Activated CD8-positive, alpha-beta T cell treated with anti-CD3 and anti-CD28 coated beads, Interleukin-2, amount 10 ng/mL, durations not matched to agents 7 days and 5 days (primary cell): ENCODE measurements at regions not wholly inside any gene's neighbourhood (a gene's known extent, or its start where the extent isn't known, plus 50 kb on each side); places are given as distances from the start of the nearest gene placed in this dataset.

Source experiments
- ATAC-seq: fragments of 150-1000 bp; cut with Tn5 transposase; one replicate; pipeline ENCODE4 v1.10.0; 2021; ENCODE audit warnings: moderate library complexity
- CTCF ChIA-PET: fragments of 350-600 bp; sonication (Branson Sonifier 250); formaldehyde crosslinking; loops from one replicate; lab custom pipeline; 2021; ENCODE audit warnings: antibody characterized with exemption; lab: Charles Lee
- POLR2A ChIA-PET: fragments of 350-600 bp; sonication (Branson Sonifier 250); formaldehyde crosslinking; loops from one replicate; lab custom pipeline; 2021; ENCODE audit warnings: antibody characterized with exemption; lab: Charles Lee
- DNase-seq: peaks from one replicate; pipeline ENCODE4 v3.0.0-alpha.2; 2020
- H3K27ac Mint-ChIP-seq: one replicate; pipeline ENCODE4 v1.8.0; 2021; ENCODE audit warnings: mild to moderate bottlenecking, mixed read lengths
- H3K27me3 Mint-ChIP-seq: one replicate; pipeline ENCODE4 v1.8.0; 2021; ENCODE audit warnings: low read depth, mixed read lengths
- H3K36me3 Mint-ChIP-seq: one replicate; pipeline ENCODE4 v1.8.0; 2021; ENCODE audit warnings: low read depth, mixed read lengths
- H3K4me1 Mint-ChIP-seq: one replicate; pipeline ENCODE4 v1.8.0; 2021; ENCODE audit warnings: low read depth, mixed read lengths
- H3K4me3 Mint-ChIP-seq: one replicate; pipeline ENCODE4 v1.8.0; 2021; ENCODE audit warnings: mild to moderate bottlenecking, mixed read lengths
- H3K9me3 Mint-ChIP-seq: one replicate; pipeline ENCODE4 v1.8.0; 2022; ENCODE audit warnings: mixed read lengths; ENCODE audit not compliant: insufficient read depth

- H3K4me3 Mint-ChIP-seq: no peak overlapping the region
- H3K27me3 Mint-ChIP-seq: no peaks in the 10 kb centered on the region
- no peaks in the 10 kb centered on the region for H3K4me1 Mint-ChIP-seq
- ATAC-seq (no peak), DNase-seq (no peak)
- H3K27ac Mint-ChIP-seq: no peak overlapping the region
- no peaks in the 10 kb centered on the region for H3K9me3 Mint-ChIP-seq
- POLR2A ChIA-PET: no interaction called here
- no peaks in the 10 kb centered on the region for H3K36me3 Mint-ChIP-seq
- CTCF ChIA-PET: no interaction called here
These were observed 262.0 kb upstream of the JAG1 start for GRCh38 chr20:10935658-10936402.

- ATAC-seq (no peak), DNase-seq (no peak)
- H3K9me3 Mint-ChIP-seq: no peaks in the 10 kb centered on the region
- POLR2A ChIA-PET: no interaction called here
- CTCF ChIA-PET: no interaction called here
- no peaks in the 10 kb centered on the region for H3K36me3 Mint-ChIP-seq
- no peak overlapping the region for H3K27ac Mint-ChIP-seq
- no peaks in the 10 kb centered on the region for H3K4me1 Mint-ChIP-seq
- H3K4me3 Mint-ChIP-seq: no peak overlapping the region
- H3K27me3 Mint-ChIP-seq: no peaks in the 10 kb centered on the region
These were observed 263.0 kb upstream of the JAG1 start for GRCh38 chr20:10936786-10937185.

- Mint-ChIP-seq H3K9me3 (no peaks in the 10 kb centered on the region), H3K4me1 (no peaks in the 10 kb centered on the region), H3K27ac (no peak overlapping the region), H3K4me3 (no peak overlapping the region), H3K27me3 (no peaks in the 10 kb centered on the region), H3K36me3 (no peaks in the 10 kb centered on the region)
- CTCF ChIA-PET: no interaction called here
- no peak for DNase-seq
- POLR2A ChIA-PET: no interaction called here
- no peak for ATAC-seq
These were observed 265.6 kb upstream of the JAG1 start for GRCh38 chr20:10939331-10939941.

GRCh38 chr20:10940941-10941340 is 267.1 kb upstream of the JAG1 start:
- Mint-ChIP-seq H3K36me3 (no peaks in the 10 kb centered on the region), H3K4me1 (no peaks in the 10 kb centered on the region), H3K9me3 (no peaks in the 10 kb centered on the region), H3K27ac (no peak overlapping the region), H3K27me3 (no peaks in the 10 kb centered on the region), H3K4me3 (no peak overlapping the region)
- DNase-seq (no peak), ATAC-seq (no peak)
- POLR2A ChIA-PET: no interaction called here
- CTCF ChIA-PET: no interaction called here

- ATAC-seq (no peak), DNase-seq (no peak)
- H3K4me3 Mint-ChIP-seq: no peak overlapping the region
- no peaks in the 10 kb centered on the region for H3K36me3 Mint-ChIP-seq
- no peaks in the 10 kb centered on the region for H3K9me3 Mint-ChIP-seq
- no peaks in the 10 kb centered on the region for H3K27me3 Mint-ChIP-seq
- no peaks in the 10 kb centered on the region for H3K4me1 Mint-ChIP-seq
- ChIA-PET CTCF (no interaction called here), POLR2A (no interaction called here)
- no peak overlapping the region for H3K27ac Mint-ChIP-seq
These were observed 270.0 kb upstream of the JAG1 start for GRCh38 chr20:10943686-10944265.

- POLR2A ChIA-PET: no interaction called here
- Mint-ChIP-seq H3K4me3 (no peak overlapping the region), H3K4me1 (no peaks in the 10 kb centered on the region), H3K27me3 (no peaks in the 10 kb centered on the region), H3K9me3 (no peaks in the 10 kb centered on the region), H3K36me3 (no peaks in the 10 kb centered on the region), H3K27ac (no peak overlapping the region)
- ATAC-seq (no peak), DNase-seq (no peak)
- CTCF ChIA-PET: no interaction called here
These were observed 272.5 kb upstream of the JAG1 start for GRCh38 chr20:10946124-10946880.

GRCh38 chr20:10947726-10948125 is 273.9 kb upstream of the JAG1 start:
- Mint-ChIP-seq H3K4me3 (no peak overlapping the region), H3K9me3 (no peaks in the 10 kb centered on the region), H3K36me3 (no peaks in the 10 kb centered on the region), H3K27ac (no peak overlapping the region), H3K4me1 (no peaks in the 10 kb centered on the region), H3K27me3 (no peaks in the 10 kb centered on the region)
- ATAC-seq (no peak), DNase-seq (no peak)
- CTCF ChIA-PET: no interaction called here
- POLR2A ChIA-PET: no interaction called here

- no peak overlapping the region for H3K4me3 Mint-ChIP-seq
- ChIA-PET POLR2A (no interaction called here), CTCF (no interaction called here)
- H3K27me3 Mint-ChIP-seq: no peaks in the 10 kb centered on the region
- no peaks in the 10 kb centered on the region for H3K4me1 Mint-ChIP-seq
- no peak for ATAC-seq
- no peak overlapping the region for H3K27ac Mint-ChIP-seq
- no peaks in the 10 kb centered on the region for H3K36me3 Mint-ChIP-seq
- H3K9me3 Mint-ChIP-seq: no peaks in the 10 kb centered on the region
- no peak for DNase-seq
These were observed 276.4 kb upstream of the JAG1 start for GRCh38 chr20:10949930-10950783.

GRCh38 chr20:10951216-10951615 is 277.4 kb upstream of the JAG1 start:
- POLR2A ChIA-PET: no interaction called here
- CTCF ChIA-PET: no interaction called here

GRCh38 chr20:10951904-10952303 is 278.1 kb upstream of the JAG1 start:
- ATAC-seq (no peak), DNase-seq (no peak)
- Mint-ChIP-seq H3K27ac (no peak overlapping the region), H3K36me3 (no peaks in the 10 kb centered on the region), H3K27me3 (no peaks in the 10 kb centered on the region), H3K4me1 (no peaks in the 10 kb centered on the region), H3K4me3 (no peak overlapping the region), H3K9me3 (no peaks in the 10 kb centered on the region)
- POLR2A ChIA-PET: no interaction called here
- CTCF ChIA-PET: no interaction called here

More at GRCh38 chr20:10951216-10951615, 277.4 kb upstream of the JAG1 start:
- Mint-ChIP-seq H3K4me3 (no peak overlapping the region), H3K27me3 (no peaks in the 10 kb centered on the region), H3K4me1 (no peaks in the 10 kb centered on the region), H3K27ac (no peak overlapping the region), H3K36me3 (no peaks in the 10 kb centered on the region), H3K9me3 (no peaks in the 10 kb centered on the region)
- no peak for ATAC-seq
- DNase-seq: no peak

- Mint-ChIP-seq H3K9me3 (no peaks in the 10 kb centered on the region), H3K27me3 (no peaks in the 10 kb centered on the region), H3K4me3 (no peak overlapping the region), H3K4me1 (no peaks in the 10 kb centered on the region), H3K36me3 (no peaks in the 10 kb centered on the region), H3K27ac (no peak overlapping the region)
- POLR2A ChIA-PET: no interaction called here
- DNase-seq (no peak), ATAC-seq (no peak)
- CTCF ChIA-PET: no interaction called here
These were observed 279.6 kb upstream of the JAG1 start for GRCh38 chr20:10953437-10953836.
